ENCODE measurements at regions not wholly inside any gene's neighbourhood (a gene's known extent, or its start where the extent isn't known, plus 50 kb on each side); places are given as distances from the start of the nearest gene placed in this dataset.

DNA sequence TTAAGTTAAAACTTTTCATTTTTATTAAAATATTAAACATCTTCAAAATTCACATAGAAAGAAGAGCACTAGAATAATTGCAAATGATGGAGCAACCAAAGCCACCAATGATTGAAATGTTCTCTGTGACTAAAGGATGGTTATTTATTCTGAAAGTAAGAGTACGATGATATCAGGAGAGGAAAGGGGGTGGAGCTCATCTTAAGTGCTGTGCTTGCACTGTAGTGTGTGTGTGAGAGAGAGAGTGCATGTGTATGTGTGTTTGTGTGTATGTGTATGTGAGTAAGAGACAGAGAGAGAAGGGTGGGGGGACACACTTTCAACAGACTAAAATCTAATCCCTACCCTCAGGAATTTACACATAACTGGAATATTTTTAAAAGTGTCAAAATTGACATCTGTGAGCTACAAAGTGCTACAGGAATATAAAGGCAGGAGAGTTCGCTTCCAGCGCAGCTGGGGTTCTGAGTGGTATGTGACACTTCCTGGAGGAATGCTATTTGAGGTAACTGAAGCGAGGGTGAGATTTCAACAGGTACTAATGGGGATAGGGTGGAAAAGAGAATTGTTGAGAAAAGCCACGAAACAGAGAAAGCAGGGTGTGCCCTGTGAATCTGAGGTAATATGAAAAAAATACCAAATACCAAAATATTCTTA, 57.2 kb upstream of the SMNDC1 start:
- H3K4me2 ChIP-seq (ENCODE audit: unreplicated experiment): no peak overlapping the region
- H3K27ac ChIP-seq: no peak overlapping the region

GRCh38 chr10:110363572-110364411, 59.1 kb upstream of the SMNDC1 start:
- in situ Hi-C loops (cut with MboI): no loop called here
- Histone ChIP-seq H3K79me2 (ENCODE audit: insufficient read depth) (no peaks in the 10 kb centered on the region), H3K4me3 (no peak overlapping the region), H3K9me2 (ENCODE audit: insufficient read depth) (no peaks in the 10 kb centered on the region), H3K9ac (no peak overlapping the region), H3K27ac (no peak overlapping the region), H3K9me3 (ENCODE audit: low read depth) (no peaks in the 10 kb centered on the region), H3K36me3 (ENCODE audit: low read depth) (no peaks in the 10 kb centered on the region), H3K4me2 (ENCODE audit: unreplicated experiment) (no peak overlapping the region), H2AFZ (0 out of 2 replicates have a peak overlapping the region, but pooled peaks have one; percentile 20), H3F3A (ENCODE audit: insufficient read depth) (no peaks in the 10 kb centered on the region), H3K27me3 (replicated peaks; ENCODE audit: insufficient read depth) (no peaks in the 10 kb centered on the region), H4K20me1 (ENCODE audit: insufficient read depth) (no peaks in the 10 kb centered on the region), H3K4me1 (ENCODE audit: insufficient read depth) (peaks cover 12% of the 10 kb centered on the region)
- DNase-seq: peak; percentile 45
- TF ChIP-seq EZH2phosphoT487 (IDR thresholded peaks at IDR 0.05; ENCODE audit: insufficient read depth, low read depth): no peak
- TF ChIP-seq EZH2 (IDR thresholded peaks at IDR 0.05; ENCODE audit: insufficient read depth, poor library complexity, severe bottlenecking): no peak
- 28 to 34% methylated on average over 20 of the region's 20 CpGs for WGBS, 2 experiments (ENCODE audit: low coverage in 1 of 2, low lambda C conversion rate in 2 of 2, missing lambda C conversion rate in 2 of 2)

More for the DNA sequence above, 57.2 kb upstream of the SMNDC1 start:
- Histone ChIP-seq H3K9ac (no peak overlapping the region), H3K36me3 (ENCODE audit: low read depth) (no peaks in the 10 kb centered on the region), H3K4me1 (ENCODE audit: insufficient read depth) (peaks cover 23% of the 10 kb centered on the region), H2AFZ (no peak overlapping the region), H3F3A (ENCODE audit: insufficient read depth) (no peaks in the 10 kb centered on the region), H3K9me3 (ENCODE audit: low read depth) (no peaks in the 10 kb centered on the region), H3K4me3 (no peak overlapping the region), H3K27me3 (replicated peaks; ENCODE audit: insufficient read depth) (no peaks in the 10 kb centered on the region), H3K79me2 (ENCODE audit: insufficient read depth) (no peaks in the 10 kb centered on the region), H3K9me2 (ENCODE audit: insufficient read depth) (no peaks in the 10 kb centered on the region), H4K20me1 (ENCODE audit: insufficient read depth) (no peaks in the 10 kb centered on the region)
- WGBS, 2 experiments (ENCODE audit: low coverage in 1 of 2, low lambda C conversion rate in 2 of 2, missing lambda C conversion rate in 2 of 2): 83 to 90% methylated on average over 5 of the region's 5 CpGs
- in situ Hi-C loops (cut with MboI): no loop called here
- TF ChIP-seq EZH2 (IDR thresholded peaks at IDR 0.05; ENCODE audit: insufficient read depth, poor library complexity, severe bottlenecking) (no peak), EZH2phosphoT487 (IDR thresholded peaks at IDR 0.05; ENCODE audit: insufficient read depth, low read depth) (no peak)
- no peak for DNase-seq

- H3K4me2 ChIP-seq (ENCODE audit: unreplicated experiment): no peak overlapping the region
- no peak overlapping the region for H3K27ac ChIP-seq
- H3K9me2 ChIP-seq (ENCODE audit: insufficient read depth): no peaks in the 10 kb centered on the region
- no peaks in the 10 kb centered on the region for H3K79me2 ChIP-seq (ENCODE audit: insufficient read depth)
- no peaks in the 10 kb centered on the region for H3K36me3 ChIP-seq (ENCODE audit: low read depth)
- in situ Hi-C loops (cut with MboI): no loop called here
- H2AFZ ChIP-seq: no peak overlapping the region
- TF ChIP-seq EZH2 (IDR thresholded peaks at IDR 0.05; ENCODE audit: insufficient read depth, poor library complexity, severe bottlenecking): no peak
- TF ChIP-seq EZH2phosphoT487 (IDR thresholded peaks at IDR 0.05; ENCODE audit: insufficient read depth, low read depth): no peak
- H3K4me1 ChIP-seq (ENCODE audit: insufficient read depth): peaks cover 5% of the 10 kb centered on the region
- 55 to 62% methylated on average over 3 of the region's 3 CpGs for WGBS, 2 experiments (ENCODE audit: low coverage in 1 of 2, low lambda C conversion rate in 2 of 2, missing lambda C conversion rate in 2 of 2)
- H3K4me3 ChIP-seq: no peak overlapping the region
- no peak for DNase-seq
- H3F3A ChIP-seq (ENCODE audit: insufficient read depth): no peaks in the 10 kb centered on the region
- no peak overlapping the region for H3K9ac ChIP-seq
- no peaks in the 10 kb centered on the region for H3K27me3 ChIP-seq (replicated peaks; ENCODE audit: insufficient read depth)
- no peaks in the 10 kb centered on the region for H4K20me1 ChIP-seq (ENCODE audit: insufficient read depth)
- H3K9me3 ChIP-seq (ENCODE audit: low read depth): no peaks in the 10 kb centered on the region
Measured at GRCh38 chr10:110364531-110364937, 59.8 kb upstream of the SMNDC1 start.

- H3K27me3 ChIP-seq (replicated peaks; ENCODE audit: insufficient read depth): no peaks in the 10 kb centered on the region
- no peaks in the 10 kb centered on the region for H3F3A ChIP-seq (ENCODE audit: insufficient read depth)
- H3K9me2 ChIP-seq (ENCODE audit: insufficient read depth): no peaks in the 10 kb centered on the region
- H3K4me1 ChIP-seq (ENCODE audit: insufficient read depth): peaks cover 5% of the 10 kb centered on the region
- TF ChIP-seq EZH2phosphoT487 (IDR thresholded peaks at IDR 0.05; ENCODE audit: insufficient read depth, low read depth) (no peak), EZH2 (IDR thresholded peaks at IDR 0.05; ENCODE audit: insufficient read depth, poor library complexity, severe bottlenecking) (no peak)
- no peak overlapping the region for H3K4me3 ChIP-seq
- H3K36me3 ChIP-seq (ENCODE audit: low read depth): no peaks in the 10 kb centered on the region
- H2AFZ ChIP-seq: no peak overlapping the region
- no peak overlapping the region for H3K9ac ChIP-seq
- in situ Hi-C loops (cut with MboI): no loop called here
- no peak overlapping the region for H3K27ac ChIP-seq
- no peak for DNase-seq
- H4K20me1 ChIP-seq (ENCODE audit: insufficient read depth): no peaks in the 10 kb centered on the region
- no peak overlapping the region for H3K4me2 ChIP-seq (ENCODE audit: unreplicated experiment)
- H3K79me2 ChIP-seq (ENCODE audit: insufficient read depth): no peaks in the 10 kb centered on the region
- 92 to 100% methylated on average over 8 to 9 of the region's 9 CpGs for WGBS, 2 experiments (ENCODE audit: low coverage in 1 of 2, low lambda C conversion rate in 2 of 2, missing lambda C conversion rate in 2 of 2)
- no peaks in the 10 kb centered on the region for H3K9me3 ChIP-seq (ENCODE audit: low read depth)
Measured at GRCh38 chr10:110365356-110366143, 60.8 kb upstream of the SMNDC1 start.

All from GM23248 (cell line).